ENCODE measurements at regions not wholly inside any gene's neighbourhood (a gene's known extent, or its start where the extent isn't known, plus 50 kb on each side); places are given as distances from the start of the nearest gene placed in this dataset.

DNA sequence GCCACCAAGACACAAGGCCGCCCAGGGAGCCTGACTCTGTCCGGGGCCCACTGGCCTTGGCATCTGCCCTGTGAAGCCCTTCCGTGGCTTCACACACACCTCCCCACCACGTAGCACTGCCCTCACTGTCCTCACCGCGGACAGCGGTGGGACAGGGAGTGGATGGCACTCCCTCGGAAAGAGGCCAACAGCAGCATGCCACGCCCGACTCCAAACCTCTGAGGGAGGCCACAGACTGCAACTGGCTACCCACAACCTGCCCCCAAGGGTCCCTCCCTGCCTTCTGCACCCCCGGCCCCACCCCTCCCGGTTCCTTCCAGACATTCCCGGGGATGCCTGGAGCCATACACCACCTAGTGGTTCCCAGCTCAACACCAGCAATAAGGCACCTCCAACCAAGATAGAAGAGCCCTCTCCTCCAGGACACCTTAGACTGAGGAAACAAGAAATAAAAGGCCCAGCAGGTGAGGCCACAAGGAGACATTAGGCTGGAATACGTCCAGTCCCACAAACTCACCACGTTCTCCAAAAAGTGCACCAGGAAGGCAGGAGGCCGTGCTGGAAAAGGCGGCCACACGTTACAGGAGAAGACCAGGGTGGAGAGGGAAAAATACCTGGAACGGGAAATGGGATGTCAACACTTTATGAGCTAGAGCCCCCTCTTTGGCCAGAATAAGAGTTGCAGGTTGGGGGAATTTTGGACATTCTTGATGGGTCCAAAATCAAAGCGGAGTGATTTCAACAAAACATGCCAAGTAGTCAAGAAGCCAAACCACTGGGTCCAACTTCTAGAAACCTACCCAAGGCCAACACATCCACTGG is 310.0 kb downstream of the SOX9 start:
- no peak for DNase-seq

DNA sequence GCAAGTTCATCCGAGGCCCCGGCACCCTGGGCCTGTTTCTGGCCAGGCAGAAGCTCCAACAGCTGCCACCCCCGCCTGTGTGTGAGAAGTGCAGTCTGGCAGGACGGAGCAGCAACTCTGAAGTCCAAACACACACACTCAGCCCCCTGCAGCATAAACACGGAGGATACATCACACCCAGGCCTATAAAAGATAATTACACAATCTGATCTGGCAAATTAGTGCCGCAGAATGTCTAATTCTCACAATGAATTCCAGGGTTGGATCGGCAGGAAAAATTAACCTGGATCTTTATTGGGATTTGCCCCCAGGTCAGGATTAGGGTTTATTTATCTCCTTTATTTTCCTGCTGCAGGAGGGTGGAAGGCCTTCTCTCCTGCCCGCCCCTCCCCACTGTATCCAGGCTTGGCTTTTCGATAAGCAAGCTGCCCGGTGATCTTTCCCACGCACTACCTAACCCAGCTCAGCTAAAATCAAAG is 311.4 kb downstream of the SOX9 start:
- DNase-seq: no peak

GRCh38 chr17:72432881-72433280 is 312.1 kb downstream of the SOX9 start:
- no peak for DNase-seq

DNA sequence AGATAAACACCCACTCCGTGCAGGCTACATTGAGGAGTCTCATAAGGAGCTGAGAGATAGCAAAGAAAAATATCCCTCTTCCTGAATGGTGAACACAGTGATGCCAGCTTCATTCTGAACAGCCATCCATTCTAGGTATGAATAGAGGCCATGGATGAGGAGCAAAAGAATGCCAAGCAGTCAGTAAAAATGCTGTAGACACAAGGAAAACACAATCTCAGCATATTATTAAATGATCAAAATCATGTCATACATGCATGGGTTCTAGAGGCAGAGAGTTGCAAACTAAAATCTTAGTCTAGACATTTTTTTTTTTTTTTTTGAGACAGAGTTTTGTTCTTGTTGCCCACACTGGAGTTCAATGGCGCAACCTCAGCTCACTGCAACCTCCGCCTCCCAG is 313.0 kb downstream of the SOX9 start:
- no peak for DNase-seq

- no peak for DNase-seq
These were observed 313.8 kb downstream of the SOX9 start for GRCh38 chr17:72434581-72434980.

- no peak for DNase-seq
These were observed 314.3 kb downstream of the SOX9 start for GRCh38 chr17:72434991-72435618.

DNA sequence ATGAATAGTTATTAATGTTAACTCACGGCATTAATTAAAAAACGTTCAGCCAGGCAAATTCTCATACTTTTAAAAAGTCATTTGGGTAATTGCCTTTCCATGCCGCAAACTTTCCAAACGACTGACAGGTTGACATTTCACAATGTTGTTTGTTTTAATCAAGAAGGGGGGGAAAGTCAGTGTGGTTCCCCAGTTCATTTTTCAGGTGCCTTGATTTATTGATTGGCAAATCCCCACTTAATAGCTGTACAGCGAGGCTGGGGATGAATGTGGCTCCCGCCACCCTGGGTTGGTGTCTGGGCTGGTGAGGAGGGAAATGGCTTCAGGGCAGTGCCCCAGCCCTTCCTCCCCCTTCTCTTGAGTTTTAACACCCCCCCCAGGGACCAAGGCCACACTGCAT is 318.0 kb downstream of the SOX9 start:
- DNase-seq: no peak

DNA sequence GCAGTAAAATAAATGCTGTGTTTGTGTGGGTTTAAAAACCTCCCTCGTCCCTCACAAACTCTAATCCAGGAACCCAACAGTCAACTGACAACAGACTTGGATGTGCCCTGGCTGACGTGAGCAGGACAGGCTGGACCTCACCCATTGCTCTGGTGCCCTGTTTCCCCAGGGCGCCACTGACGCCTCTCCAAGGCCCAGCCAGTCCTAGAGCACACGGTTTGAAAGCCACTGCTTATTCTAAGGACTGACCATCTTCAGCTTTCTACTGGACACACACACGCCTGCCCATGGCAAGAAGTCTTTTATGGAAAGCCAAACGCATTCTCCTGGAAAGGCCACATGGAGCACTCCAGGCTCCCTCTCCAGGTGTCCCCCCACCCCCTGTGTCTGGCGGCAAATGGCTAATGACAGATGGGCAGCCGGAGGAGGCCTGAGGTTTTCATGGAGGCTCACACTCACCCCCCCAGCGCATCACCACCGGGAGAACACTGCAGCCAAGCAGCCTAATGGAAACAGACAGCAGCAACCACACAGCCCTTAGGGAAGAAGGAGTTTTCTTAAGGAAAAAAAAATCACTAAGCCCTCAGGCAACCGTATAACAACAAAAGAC is 319.2 kb downstream of the SOX9 start:
- no peak for DNase-seq

DNA sequence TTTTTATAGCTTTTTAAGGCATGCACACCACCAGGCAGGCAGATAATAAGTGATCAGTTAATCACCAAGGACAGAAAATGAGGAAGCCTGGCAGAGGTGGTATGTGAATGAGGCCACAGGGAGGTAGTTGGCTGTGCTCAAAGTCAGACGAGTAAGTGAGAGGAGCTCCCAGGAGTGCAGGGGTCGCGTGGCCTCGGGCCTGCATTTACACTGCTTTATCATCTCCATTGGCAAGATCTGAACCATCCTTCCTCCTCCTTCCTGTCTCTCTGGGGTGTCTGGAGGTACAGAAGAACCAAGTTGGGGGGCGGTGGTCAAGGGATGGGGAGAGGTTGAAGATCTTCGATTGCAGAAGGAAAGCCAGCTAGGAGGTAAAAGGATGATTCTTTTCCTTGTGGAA is 320.1 kb downstream of the SOX9 start:
- no peak for DNase-seq

- no peak for DNase-seq
These were observed 321.1 kb downstream of the SOX9 start for GRCh38 chr17:72441909-72442308.

GRCh38 chr17:72444517-72445054 is 323.8 kb downstream of the SOX9 start:
- DNase-seq: no peak

- DNase-seq: no peak
These were observed 324.5 kb downstream of the SOX9 start for GRCh38 chr17:72445055-72445991.

GRCh38 chr17:72446118-72446517 is 325.3 kb downstream of the SOX9 start:
- DNase-seq: no peak

DNA sequence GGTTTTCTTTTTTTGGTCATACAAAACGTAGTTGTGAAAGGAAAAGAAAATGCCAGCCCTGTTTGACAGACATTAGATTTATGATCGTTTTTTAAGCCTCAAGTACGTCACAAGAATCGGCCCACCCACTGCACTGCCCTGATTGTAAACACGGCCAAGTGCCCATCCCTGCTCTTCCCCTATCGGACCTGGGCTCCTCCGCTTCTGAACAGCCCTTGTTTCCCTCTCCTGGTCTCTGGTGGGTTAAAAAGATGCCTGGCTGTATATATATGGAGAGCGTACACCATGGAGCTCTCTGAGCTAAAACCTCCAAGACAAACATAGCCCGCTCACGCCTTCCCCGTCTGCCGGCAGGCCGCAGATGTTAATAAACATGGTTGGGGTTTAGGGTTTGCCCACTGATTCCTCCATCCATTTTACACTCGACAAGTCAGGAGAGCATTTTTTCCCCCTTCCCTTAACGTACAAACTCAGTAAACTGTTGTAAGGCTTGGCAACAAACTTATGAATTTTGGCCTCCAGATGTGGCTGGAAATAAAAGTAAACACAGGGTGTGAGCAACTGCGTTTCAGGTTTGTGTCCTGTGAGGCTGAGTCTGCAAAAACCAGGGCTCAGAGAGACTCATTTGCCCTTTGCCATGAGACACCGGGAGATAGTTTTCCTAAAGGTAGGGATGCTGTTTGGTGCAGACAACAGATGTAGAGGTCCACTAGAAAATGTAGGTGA is 325.9 kb downstream of the SOX9 start:
- DNase-seq: no peak

- no peak for DNase-seq
These were observed 326.4 kb downstream of the SOX9 start for GRCh38 chr17:72447251-72447640.

GRCh38 chr17:72448019-72448418 is 327.2 kb downstream of the SOX9 start:
- DNase-seq: no peak

GRCh38 chr17:72452286-72453173 is 331.7 kb downstream of the SOX9 start:
- DNase-seq: no peak

DNA sequence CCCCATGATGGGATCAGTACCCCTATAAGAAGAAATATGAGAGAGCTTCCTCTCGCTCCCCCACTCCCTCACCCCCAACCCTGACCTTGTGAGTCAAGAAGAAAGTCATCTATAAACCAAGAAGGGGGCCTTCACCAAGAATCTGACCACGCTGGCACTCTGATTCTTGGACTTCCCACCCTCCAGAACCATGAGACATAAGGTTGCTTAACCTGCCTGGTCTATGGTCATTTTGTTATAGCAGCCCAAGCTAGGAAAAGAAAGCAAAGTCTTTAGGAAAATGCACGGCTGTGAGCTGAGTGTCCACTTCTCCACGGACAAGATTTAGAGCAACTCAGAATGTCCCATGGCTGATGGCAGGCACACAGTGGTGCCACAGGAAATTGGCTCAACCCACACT is 333.5 kb downstream of the SOX9 start:
- DNase-seq: no peak

DNA sequence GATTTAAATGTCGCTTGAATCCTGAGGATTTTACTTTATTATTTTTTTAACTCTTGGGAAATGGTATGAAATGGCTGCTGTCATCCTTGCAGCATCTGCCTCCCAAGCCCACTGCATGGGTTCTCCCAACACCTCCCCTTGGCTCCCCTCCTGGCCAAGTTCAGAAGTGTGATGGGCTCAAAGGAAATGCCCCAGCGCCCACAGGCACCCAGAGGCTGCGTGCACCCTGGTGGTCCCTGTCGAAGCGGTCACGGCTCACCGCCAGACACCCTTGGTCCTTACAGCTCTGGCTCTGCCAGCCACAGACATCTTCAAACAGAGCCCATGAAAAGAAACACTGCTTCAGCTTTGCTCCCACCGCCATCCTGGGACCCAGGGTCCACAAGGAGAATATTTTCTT is 334.7 kb downstream of the SOX9 start:
- no peak for DNase-seq

GRCh38 chr17:72456075-72456474 is 335.3 kb downstream of the SOX9 start:
- DNase-seq: no peak

DNA sequence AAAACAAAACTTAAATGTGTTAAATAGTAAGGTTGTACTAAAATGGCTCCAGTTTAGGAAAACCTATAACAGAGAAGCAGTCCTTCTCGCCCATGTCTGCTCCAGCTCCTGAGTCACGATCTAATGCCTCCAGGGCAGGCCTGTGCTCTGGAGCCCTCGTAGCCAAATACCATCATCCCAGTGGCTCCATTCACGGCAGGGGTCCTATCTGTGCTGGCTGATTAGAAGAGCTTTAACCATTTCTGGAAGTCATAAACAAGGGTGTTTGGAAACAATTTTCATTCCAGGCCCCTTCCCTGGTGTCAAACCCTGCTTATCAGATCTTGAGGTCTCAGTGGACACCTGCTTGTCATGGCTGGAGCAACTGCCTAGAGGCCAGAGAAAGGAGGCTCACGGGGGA is 336.9 kb downstream of the SOX9 start:
- no peak for DNase-seq
